H1 (cell line): ENCODE measurements at regions not wholly inside any gene's neighbourhood (a gene's known extent, or its start where the extent isn't known, plus 50 kb on each side); places are given as distances from the start of the nearest gene placed in this dataset.

Experiments
- KDM5A ChIP-seq: fragments of 200-600 bp; IDR thresholded peaks from 2 replicates; pipeline ENCODE4 v1.7.1; 2012; ENCODE audit warnings: mild to moderate bottlenecking, low read length, inconsistent platforms, mixed read lengths
- NRF1 ChIP-seq: IDR thresholded peaks from 2 replicates; pipeline ENCODE4 v1.6.1; 2011; ENCODE audit warnings: mild to moderate bottlenecking, low read depth, low read length, improper control_type of control experiment
- RNF2 ChIP-seq: fragments of 200-900, 300-1000 bp; sonication (generic); IDR thresholded peaks from 2 replicates; pipeline ENCODE4 v1.7.1; 2016; ENCODE audit warnings: borderline replicate concordance, low read depth, mild to moderate bottlenecking, antibody characterized with exemption, low read length; ENCODE audit not compliant: poor library complexity, severe bottlenecking; ENCODE audit errors: missing control alignments
- SIN3A ChIP-seq, 2 experiments: IDR thresholded peaks in 1 of 2; conservative IDR thresholded peaks in 1 of 2; 2 replicates each; pipeline ENCODE4 v1.6.1; 2011 to 2012; ENCODE audit warnings: low read length in 2 of 2, improper control_type of control experiment in 1 of 2, low read depth in 1 of 2, mild to moderate bottlenecking in 1 of 2
- SUZ12 ChIP-seq: fragments of 200-600 bp; sonication (generic); IDR thresholded peaks from 2 replicates; pipeline ENCODE4 v1.6.1; 2012; ENCODE audit warnings: mild to moderate bottlenecking, inconsistent platforms, low read length, moderate library complexity, mixed read lengths
- TF ChIP-seq, protein P1 (sequence below): IDR thresholded peaks from 2 replicates; pipeline ENCODE4 v1.6.1; 2011; ENCODE audit warnings: low read depth, mild to moderate bottlenecking, low read length; ENCODE audit not compliant: insufficient read depth
- TF ChIP-seq, protein P2 (sequence below): IDR thresholded peaks from 2 replicates; pipeline ENCODE4 v1.6.1; 2012; ENCODE audit warnings: inconsistent platforms

DNA sequence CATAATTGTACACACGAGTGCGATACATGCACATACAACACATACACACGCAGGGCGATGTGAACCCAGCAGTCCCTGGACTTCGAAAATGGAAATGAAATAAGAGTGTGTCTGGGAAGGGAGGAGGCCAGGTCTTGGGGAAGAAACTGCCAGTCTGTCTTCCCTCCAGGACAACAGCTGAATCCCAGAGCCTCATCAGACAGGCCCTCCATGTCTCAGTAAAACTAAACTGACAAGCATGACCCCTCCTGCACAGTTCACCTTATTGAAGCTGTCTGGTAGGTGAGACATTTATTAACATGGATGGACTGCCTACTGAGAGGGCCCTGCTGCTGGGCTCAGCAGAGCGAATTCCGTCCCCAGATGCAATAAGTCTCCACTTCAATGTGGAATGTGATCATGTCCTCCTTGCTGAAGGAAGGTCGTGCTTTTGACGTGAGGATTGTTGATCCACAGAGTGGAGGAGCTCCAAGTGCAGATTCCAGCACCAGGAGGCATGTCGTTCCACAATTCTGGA, 117.4 kb downstream of the SOX9 start (continued):
- no peak for TF ChIP-seq SIN3A (conservative IDR thresholded peaks at IDR 0.05 in 1 of 2, IDR thresholded peaks at IDR 0.05 in 1 of 2; ENCODE audit: low read depth in 1 of 2, low read length in 2 of 2)
- no peak for TF ChIP-seq NRF1
- TF ChIP-seq, protein P1, sequence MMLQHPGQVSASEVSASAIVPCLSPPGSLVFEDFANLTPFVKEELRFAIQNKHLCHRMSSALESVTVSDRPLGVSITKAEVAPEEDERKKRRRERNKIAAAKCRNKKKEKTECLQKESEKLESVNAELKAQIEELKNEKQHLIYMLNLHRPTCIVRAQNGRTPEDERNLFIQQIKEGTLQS = no peak
- TF ChIP-seq, protein P2, sequence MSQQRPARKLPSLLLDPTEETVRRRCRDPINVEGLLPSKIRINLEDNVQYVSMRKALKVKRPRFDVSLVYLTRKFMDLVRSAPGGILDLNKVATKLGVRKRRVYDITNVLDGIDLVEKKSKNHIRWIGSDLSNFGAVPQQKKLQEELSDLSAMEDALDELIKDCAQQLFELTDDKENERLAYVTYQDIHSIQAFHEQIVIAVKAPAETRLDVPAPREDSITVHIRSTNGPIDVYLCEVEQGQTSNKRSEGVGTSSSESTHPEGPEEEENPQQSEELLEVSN = no peak
- TF ChIP-seq RNF2 = no peak
- TF ChIP-seq KDM5A = no peak
- TF ChIP-seq SUZ12 = no peak
